Suppressor macrophage treated with lipopolysaccharide for 1 hour (primary cell): ENCODE measurements at regions not wholly inside any gene's neighbourhood (a gene's known extent, or its start where the extent isn't known, plus 50 kb on each side); places are given as distances from the start of the nearest gene placed in this dataset.
A peak's percentile ranks its signal among the peaks of the same experiment; 100 is the strongest.
"Not testable (repeated sequence)": the region's sequence is repeated elsewhere in the genome, so short reads cannot be mapped to it uniquely, and the experiment has no call there.

ENCODE experiments used
- DNase-seq, 3 donors: peaks; one replicate each; pipeline ENCODE4 v3.0.0-alpha.2; 2020 to 2022

GRCh38 chr9:107862323-107862722 is 372.8 kb upstream of the KLF4 start:
- DNase-seq = peak; percentile 58 to 74 (median 71)

GRCh38 chr9:107861075-107861474 is 371.5 kb upstream of the KLF4 start:
- DNase-seq = no peak

- no peak for DNase-seq
Observed at GRCh38 chr9:107858260-107858659, 368.7 kb upstream of the KLF4 start.

- no peak for DNase-seq
Observed at GRCh38 chr9:107856633-107857032, 367.1 kb upstream of the KLF4 start.

GRCh38 chr9:107855164-107855563 is 365.6 kb upstream of the KLF4 start:
- DNase-seq = no peak

GRCh38 chr9:107853461-107853860 is 363.9 kb upstream of the KLF4 start:
- DNase-seq = no peak

- no peak for DNase-seq
Observed at GRCh38 chr9:107852891-107853290, 363.3 kb upstream of the KLF4 start.

GRCh38 chr9:107850653-107851052 is 361.1 kb upstream of the KLF4 start:
- DNase-seq = no peak

- peak; percentile 35 to 84 (median 79) for DNase-seq
Observed at GRCh38 chr9:107847978-107848964, 358.7 kb upstream of the KLF4 start.

GRCh38 chr9:107842530-107842929 is 353.0 kb upstream of the KLF4 start:
- DNase-seq = peak; percentile 57 to 74 (median 57)

- peak; percentile 62 to 88 (median 85) for DNase-seq
Observed at GRCh38 chr9:107841076-107841475, 351.5 kb upstream of the KLF4 start.

- no peak for DNase-seq
Observed at GRCh38 chr9:107839371-107839770, 349.8 kb upstream of the KLF4 start.

- no peak for DNase-seq
Observed at GRCh38 chr9:107838766-107839165, 349.2 kb upstream of the KLF4 start.

GRCh38 chr9:107836300-107836699 is 346.7 kb upstream of the KLF4 start:
- DNase-seq = no peak

- no peak for DNase-seq
Observed at GRCh38 chr9:107833295-107833694, 343.7 kb upstream of the KLF4 start.

- DNase-seq = no peak
Observed at GRCh38 chr9:107832871-107833270, 343.3 kb upstream of the KLF4 start.

- no peak for DNase-seq
Observed at GRCh38 chr9:107830479-107830878, 340.9 kb upstream of the KLF4 start.

- peak in 1 of 3 donors; percentile 48 for DNase-seq
Observed at GRCh38 chr9:107827884-107828283, 338.3 kb upstream of the KLF4 start.

- DNase-seq = peak; percentile 69 to 93 (median 80)
Observed at GRCh38 chr9:107827304-107827703, 337.7 kb upstream of the KLF4 start.

- peak in 1 of 3 donors; percentile 36 for DNase-seq
Observed at GRCh38 chr9:107826688-107826983, 337.1 kb upstream of the KLF4 start.

GRCh38 chr9:107824556-107824955 is 335.0 kb upstream of the KLF4 start:
- DNase-seq = peak; percentile 35 to 85 (median 66)

GRCh38 chr9:107819772-107820565 is 330.4 kb upstream of the KLF4 start:
- DNase-seq = no peak

GRCh38 chr9:107818503-107818829 is 328.9 kb upstream of the KLF4 start:
- DNase-seq = not testable (repeated sequence)
